Hepatic stellate cell (primary cell): ENCODE measurements at regions not wholly inside any gene's neighbourhood (a gene's known extent, or its start where the extent isn't known, plus 50 kb on each side); places are given as distances from the start of the nearest gene placed in this dataset.

Experiments
- DNase-seq: peaks from one replicate; pipeline ENCODE4 v3.0.0; 2011; ENCODE audit warnings: low spot score

DNA sequence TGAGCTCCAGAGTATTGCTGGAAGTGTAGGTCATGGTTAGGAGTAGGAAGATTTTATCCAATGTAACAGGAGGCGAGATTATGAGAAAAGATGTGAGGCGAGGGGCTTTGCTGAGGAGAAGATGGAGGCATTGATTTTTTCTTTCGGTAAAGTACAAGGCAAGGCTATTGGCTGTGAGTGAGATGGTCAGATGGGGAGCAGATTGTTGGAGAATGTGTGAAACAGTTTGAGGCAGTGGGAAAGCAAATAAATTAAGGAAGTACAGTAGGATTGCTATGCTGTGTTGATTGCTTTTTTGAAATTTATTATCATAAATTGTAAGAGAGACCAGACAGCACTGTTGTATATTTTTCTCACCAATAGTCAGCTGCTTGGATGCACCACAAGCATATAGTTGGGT lies 173.3 kb downstream of the KCNE4 start:
- DNase-seq = no peak

DNA sequence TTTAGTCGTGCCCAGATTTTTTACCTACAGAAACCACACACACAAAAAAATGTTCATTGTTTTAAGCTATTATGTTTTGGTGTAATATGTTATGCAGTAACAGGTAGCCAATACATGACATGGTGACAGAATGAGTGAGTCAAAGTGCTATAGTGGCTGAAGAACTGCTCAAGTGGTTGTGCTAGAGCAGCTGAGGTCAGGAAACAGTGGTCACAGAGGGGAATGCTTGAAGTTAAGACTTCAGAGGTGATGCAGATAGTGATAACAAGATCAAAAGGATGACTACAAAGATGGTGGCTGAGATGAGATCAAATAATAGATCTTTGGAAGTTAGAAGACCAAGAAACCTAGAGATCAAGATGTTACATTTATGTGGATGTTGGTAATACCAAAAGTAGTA lies 174.3 kb downstream of the KCNE4 start:
- DNase-seq = no peak

DNA sequence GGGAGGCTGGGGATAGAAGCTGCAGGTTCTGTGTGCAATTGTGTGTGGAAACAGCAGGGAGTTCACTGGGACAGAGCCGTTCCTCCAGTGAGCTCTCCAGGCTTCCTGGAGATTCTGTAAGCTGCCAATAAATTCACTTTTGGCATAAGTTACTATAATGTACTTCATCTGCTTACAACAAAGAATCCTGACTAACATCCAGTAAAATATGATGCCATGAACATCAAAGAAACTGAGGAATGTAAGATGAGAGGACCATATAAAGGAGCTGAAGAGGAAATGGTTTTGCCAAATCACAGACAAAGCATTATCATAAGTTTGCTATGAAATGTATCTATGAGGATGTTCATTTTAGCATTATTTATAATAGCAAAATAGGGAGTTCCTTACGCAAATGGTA lies 175.3 kb downstream of the KCNE4 start:
- DNase-seq = no peak

DNA sequence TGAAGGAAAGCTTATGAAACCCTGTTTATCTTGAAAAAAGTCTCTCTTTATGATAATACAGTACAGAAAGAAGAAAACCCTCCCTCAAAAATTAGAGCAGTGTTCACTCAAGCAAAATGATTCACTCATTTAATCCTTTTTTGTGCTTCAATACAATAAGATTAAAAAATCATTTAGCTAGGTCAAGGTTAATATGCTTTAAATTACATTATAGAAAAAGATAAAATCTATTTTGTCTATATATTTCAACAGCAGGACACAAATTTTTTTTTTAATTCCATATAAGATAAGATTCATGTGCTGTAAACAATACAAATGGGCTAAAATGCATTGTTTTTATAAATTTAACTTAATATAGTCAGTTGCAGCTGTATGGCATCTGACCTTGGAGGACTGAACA lies 176.9 kb downstream of the KCNE4 start:
- no peak for DNase-seq

DNA sequence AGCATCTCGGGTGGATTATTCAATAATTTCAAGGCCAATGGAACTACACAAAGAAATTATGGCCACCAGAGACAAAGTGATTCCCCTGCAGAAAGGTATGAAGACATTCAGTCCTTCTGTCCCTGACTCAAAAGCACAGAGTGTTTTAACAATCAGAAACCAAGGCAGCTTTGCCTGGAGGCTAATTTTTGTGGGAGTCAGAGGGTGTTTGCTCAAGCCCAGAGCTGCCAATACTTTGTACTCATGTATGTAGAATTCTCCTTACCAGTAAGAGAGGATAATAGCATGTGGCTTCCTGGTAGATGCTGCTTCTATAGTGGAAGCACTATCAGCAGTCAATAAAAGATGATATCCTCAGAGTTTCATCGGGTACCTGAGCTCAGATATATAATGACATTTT lies 178.4 kb downstream of the KCNE4 start:
- no peak for DNase-seq

DNA sequence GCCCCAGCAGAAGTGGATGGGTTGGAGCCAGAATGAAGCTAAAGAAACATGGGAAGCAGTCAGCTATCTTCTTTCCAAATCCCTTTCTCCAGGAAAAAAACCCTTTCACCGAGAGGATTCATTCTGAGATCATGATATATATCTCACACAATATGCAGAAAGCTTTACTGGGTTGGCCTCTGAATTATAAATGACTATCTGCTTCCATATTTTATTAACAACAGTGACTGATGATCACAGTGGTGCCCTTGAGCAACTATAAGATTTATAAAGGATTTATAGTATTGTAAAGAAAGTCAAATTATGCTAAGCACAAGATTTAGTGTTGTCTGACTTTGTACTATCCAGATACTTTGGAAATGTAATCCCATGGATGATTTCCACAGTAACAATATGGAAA lies 180.3 kb downstream of the KCNE4 start:
- no peak for DNase-seq

DNA sequence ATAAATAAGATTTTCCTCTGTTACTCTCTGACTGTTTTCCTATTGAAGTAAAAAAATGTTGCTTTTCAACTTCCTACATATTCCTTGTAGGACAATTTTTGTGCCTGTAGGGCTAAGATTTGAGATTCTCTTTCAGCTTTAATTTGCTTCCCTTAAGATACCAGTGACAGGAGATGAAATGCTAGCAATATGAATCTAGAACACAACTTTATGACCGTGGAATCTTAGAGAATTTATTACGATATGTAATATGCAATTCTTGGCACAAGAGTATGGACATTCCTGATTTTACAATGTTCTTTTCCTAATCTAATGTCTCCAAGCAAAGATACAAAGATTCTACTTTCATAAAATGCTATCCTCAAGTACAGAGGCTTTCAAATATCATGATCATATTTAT lies 180.9 kb downstream of the KCNE4 start:
- no peak for DNase-seq

DNA sequence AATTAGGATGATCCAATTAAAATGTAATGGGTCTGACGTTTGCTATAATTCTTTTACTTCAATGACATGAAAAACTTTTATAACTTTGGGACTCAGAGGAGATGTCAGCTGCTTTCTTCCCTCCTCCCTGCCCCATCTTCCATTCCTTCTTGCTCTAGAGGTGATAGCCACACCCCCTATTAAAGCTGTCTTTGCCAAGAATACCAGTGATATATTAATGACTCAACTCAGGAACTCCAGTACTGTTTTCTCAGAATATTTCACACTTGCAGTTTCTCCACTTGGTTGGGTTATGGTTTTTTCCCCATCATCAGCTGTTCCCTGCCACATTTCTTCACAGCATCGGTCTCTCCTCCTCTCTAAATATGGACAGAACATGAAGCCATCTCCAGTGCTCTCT lies 184.0 kb downstream of the KCNE4 start:
- no peak for DNase-seq

DNA sequence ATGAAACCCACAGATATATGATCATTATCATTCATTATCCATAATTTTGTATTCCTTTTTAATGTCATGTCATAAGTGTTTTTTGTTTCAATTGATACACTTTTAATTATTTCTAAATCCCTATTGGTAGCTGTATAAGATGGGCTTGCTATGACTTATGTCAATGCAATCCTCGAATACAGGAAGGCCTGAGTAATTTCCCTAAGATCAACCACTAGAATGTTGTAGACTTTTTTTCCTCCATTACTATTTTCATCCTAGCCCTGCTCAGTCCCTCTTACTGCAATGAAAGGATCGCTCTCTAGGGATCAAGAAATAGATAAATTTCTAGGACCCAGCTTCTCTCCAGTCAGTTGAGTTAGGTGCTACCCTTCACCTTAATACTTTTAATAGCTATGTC lies 186.3 kb downstream of the KCNE4 start:
- peak; percentile 4 for DNase-seq

DNA sequence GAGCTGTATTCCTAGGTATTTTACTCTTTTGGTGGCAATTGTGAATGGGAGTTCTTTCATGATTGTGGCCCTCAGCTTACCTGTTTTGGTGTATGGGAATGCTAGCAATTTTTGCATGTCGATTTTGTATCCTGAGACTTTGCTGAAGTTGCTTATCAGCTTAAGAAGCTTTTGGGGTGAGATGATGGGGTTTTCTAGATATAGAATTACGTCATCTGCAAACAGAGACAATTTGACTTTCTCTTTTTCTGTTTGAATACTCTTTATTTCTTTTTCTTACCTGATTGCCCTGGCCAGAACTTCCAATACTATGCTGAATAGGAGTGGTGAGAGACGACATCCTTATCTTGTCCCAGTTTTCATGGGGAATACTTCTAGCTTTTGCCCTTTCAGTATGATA lies 191.2 kb downstream of the KCNE4 start:
- no peak for DNase-seq

DNA sequence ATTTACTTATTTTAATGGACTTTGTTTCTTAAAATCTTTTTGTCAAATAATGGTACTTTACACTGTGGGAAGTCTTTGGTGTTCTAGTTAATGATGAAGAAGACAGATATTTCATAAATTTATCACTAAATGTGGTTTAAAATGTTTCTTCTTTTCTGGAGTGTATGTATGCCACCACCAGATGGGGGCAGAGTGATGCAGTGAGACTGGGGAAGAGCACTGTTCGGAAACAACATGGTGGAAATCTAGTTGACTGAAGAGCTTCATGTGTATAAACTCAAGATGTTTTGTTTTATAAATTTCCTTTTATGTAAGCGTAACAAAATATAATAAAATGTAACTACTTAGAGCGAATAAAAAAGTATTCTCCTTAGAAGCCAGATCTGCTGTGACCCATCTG lies 195.1 kb downstream of the KCNE4 start:
- peak; percentile 10 for DNase-seq

DNA sequence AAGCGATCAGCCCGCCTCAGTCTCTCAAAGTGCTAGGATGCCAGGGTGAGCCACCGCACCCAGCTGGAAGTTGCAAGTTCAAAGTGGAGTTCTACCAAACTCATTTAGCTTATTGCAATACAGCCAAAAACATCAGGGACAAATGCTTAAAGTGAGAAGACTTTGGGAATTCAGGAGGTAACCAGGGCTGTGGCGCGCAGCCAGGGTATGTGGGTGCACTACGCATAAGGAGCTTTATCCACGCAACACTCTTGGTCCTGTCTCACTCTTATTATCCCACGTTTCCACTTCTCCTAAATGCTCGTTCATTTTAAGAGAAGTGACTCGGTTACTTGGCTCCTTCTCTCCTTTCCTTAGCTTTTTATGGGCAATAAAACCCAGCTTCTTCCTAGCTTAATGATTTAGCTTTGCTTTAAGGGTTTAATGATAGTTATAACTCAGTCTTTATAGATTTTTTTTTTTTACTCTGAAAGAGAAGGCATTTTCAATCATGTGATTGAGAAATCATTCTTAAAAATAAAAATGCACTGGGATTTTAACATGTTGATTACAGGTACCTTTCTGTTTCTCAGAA lies 199.8 kb downstream of the KCNE4 start:
- no peak for DNase-seq

DNA sequence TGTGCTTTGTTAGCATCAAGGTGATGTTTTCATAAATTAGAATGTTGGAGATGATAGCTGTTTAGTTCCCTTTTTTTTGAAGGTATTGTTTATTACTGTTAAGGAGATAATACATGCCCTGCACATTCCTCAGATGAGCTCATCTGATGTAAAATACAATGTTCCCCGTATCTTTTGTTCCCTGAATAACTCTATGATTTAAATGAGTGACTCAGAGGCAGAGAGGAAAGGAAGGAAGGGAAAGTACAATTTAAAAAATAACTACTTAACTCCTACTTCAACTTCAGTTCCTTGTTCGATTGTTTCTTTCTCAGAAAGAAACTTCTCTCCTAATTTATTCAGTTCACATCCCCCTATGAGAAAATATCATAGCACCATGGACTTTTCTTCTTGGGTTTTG lies 208.7 kb downstream of the KCNE4 start:
- no peak for DNase-seq

DNA sequence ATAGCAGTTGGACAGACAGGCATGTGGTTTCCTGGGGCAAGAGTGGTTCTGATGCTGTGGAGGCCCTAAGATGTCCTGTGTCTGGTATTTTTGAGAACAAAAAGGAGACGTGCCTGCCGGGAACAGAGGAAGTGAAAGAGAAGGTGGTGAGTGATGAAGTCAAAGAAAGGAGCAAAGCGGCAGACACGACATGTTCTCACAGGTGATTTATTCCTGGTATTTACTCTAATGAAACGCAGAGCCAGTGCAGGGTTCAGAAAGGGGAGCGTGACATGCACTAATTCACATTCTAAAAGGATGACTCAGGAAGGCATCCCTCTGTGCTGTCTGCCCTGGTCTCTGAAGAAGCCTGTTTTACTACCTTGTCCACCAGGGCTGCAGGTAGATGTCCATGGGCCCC lies 211.0 kb downstream of the KCNE4 start:
- DNase-seq = no peak

DNA sequence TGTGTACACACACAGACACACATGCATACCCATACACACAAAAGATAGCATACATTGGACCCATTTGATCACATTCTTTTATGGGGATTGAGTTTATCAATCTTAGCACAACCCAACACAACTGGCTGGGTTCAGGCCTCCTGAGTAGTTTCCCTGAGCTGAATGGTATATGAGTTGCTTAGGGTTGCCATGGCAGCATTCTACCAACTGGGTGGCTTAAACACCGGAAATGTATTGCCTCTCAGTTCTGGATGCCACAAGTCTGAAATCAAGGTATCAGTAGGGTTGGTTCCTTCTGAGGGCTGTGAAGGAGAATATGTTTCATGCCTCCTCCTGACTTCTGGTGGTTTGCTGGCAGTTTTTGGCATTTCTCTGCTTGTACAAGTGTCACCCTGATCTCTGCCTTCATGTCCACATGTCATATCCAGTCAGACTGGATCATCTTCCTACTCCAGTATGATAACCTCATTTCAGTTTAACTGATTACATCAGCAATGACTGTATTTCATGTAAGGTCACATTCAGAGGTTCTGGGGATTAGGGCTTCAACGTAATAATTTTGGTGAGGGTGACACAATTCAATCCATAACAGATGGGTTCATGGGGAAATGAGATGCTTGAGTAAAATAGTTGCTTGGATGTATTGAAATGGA lies 212.7 kb downstream of the KCNE4 start:
- DNase-seq = no peak

DNA sequence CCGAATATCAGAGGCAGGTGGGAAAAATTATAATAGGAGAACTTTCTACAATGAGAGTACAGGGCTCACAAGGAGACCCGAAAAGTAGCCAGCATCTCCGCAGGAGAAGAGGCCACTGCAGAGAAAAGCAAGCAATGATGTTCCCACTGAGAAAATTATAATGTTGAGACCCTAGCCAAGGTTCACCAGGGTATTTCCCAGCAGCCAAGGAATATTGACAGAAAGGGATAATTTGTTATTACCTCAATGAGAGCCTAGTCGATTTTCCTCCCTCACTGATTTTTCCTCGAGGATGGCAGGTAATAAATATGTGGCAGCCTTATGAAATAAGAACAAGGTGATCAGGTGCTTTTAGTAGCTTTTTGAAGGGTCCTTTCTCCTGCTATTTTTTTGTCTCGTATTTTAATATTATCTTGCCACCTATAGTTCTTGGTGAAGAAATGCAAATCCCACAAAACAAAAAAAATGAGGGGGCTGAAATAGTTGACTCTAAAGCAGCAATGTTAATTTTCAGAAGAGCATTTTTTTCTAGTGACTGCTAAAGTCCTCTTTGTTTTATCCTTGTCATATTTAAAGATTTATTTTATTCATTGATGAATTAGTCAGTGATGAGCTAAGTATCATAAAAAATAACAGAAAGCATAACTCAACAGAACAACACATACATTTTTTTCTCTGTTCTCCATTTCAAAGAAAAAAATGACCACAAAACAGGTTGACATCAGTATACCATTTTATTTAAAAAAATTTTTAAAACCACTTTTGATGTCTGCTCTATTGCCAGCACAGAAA lies 215.4 kb downstream of the KCNE4 start:
- no peak for DNase-seq

DNA sequence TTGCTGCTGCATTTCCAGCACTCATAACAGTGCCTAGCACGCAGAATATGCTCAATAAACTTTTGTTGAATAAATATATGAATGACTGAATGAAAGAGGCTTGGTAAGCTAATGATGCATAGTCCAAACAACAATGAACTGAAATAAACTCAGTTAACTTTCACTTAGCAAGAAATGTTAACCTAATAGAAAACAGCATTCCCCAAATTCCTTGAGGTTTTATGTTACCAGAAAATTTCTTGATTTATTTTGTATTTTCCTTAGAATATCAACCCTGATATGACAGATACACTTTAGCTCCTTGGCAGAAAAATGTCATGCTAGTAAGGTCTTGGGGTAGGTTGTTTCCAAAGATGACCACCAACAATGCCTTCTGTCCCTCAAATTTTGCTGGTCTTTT lies 217.4 kb downstream of the KCNE4 start:
- no peak for DNase-seq

DNA sequence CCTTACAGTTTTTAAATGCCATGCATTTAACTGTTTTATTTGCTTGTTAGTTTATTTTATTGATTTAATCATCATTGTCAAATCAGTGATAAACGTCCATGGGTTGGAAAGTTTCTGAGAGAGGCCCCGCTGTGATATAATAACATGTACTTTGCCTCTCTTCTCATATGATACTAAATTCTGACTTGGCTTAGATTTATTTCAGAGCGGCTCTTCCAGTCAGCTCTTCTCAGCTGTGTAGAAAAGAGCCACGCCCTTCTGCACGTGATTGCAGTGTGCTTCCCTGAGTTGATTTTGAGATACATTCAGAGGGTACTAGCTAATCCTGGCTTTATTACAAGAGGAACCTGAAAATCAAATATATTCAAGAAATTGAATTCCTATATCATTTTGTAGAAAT lies 218.6 kb downstream of the KCNE4 start:
- no peak for DNase-seq

DNA sequence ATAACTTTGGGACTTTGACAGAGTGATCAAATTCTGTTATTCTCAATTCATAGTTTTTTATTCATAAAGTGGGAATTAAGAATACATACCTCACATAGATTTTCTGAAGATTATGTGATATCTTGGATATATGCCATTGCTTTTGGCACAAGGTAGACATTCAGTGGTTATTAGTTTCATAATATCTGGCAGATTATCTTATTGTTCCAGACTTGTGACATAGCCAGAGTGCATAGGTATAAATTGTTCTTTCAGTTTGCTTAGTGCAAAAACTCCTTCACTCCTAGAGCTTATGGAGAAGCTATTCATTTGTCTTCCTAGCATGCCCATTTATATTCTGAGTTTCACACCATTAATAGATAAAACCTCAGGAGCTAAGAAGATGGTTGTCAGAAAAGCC lies 222.0 kb downstream of the KCNE4 start:
- DNase-seq = no peak

DNA sequence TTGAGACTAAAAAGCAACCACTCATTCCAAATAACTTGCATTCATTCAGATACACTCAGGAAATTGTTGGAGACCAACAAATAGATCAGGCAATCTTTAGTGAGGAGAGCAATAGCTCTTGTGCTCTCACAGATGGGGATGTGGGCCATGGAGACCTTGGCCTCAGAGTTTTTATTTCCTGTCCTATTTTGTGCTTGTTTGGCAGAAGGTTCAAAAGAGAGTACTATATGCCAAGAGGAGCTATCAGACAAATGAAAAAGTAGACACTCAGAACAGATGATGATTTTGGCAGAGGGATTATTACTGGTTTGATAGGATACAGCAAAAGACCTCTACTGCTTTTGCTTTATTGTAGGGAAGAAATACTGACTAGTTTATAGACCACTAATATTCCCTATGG lies 230.2 kb downstream of the KCNE4 start:
- no peak for DNase-seq

DNA sequence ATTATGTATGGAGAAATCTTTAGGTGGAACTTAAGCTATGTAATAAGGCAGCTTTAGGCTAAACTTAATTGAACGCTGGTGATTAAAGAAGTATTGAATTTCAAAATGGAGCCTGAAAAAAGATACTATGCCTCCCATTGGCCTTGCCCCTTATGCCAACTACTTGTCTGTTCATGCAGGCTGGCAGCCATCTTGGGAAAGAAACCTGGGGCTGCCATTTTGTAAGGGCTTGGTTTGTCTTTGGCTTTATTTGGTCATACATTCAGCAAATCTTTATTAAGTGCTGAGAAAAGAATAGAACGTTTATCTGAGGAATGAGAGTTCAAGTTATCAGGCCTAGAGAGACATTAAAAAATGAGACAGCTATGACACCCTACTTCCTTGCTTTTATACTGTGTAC lies 231.3 kb downstream of the KCNE4 start:
- DNase-seq = no peak

DNA sequence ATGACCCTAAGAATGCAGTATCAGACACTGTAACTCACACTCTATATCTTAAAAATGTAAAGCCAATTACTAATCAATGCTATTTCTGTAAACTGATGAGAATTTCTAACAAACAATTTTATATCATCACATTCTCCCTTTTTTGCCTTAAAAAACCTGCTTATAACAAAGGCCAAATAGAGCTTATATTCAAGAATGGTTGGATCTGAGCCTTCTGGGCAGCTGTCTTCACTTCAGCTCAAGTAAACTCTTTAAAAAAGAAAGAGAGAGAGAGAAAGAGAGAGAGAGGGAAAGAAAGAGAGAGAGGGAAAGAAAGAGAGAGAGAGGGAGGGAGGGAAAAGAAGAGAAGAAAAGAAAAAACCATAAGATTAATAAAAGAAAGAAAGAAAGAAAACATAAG lies 231.8 kb downstream of the KCNE4 start:
- DNase-seq = no peak

DNA sequence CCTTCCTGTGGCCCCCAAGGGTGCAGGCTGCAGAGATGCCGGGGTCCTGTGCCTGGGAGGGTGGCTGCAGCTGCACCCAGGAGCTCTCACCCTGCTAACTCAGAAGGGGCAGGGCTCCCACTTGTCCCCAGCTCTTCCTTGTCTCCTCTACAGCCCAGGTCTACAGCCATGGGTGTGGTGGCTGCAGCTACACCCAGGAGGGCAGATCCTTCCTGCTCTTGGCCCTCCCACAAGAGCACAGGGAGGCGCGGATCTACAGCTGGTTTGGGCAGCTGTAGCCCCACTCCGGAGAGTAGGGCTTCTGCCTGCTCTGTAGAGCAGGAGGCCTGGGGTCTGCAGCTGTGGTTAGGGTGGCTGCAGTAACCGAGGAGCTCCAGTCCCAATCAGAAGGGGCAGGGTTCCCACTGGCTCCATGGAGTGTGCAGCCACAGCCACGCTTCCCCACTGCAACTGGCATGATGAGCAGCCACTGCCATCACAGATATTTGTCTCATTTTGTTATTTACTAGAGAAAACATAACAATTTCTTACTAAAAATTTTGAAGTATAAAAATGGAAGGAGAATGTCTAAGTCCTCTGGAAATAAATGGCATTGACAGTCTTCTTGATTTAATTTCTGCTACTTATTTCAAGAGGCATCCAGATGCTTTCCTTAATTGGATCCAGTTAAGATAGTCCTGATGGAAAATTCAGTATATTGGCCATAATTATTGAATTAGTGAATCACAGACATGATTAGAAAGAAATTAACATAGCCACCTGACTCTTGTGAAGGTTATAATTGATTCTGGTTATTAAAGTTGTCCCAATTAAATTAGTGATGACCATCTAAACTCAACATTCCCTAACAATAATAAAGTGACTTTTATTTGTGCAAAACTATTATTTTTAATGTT lies 233.6 kb downstream of the KCNE4 start:
- DNase-seq = no peak
